Endothelial cell of umbilical vein (primary cell): ENCODE measurements at regions not wholly inside any gene's neighbourhood (a gene's known extent, or its start where the extent isn't known, plus 50 kb on each side); places are given as distances from the start of the nearest gene placed in this dataset.

Experiments
- CTCF ChIP-seq, 2 donors: IDR thresholded peaks; 1 replicate in 1 of 2; 2 replicates in 1 of 2; pipeline ENCODE4 v1.5.1; 2011; ENCODE audit warnings: low read length in 2 of 2, mild to moderate bottlenecking in 2 of 2, moderate library complexity in 2 of 2, control low read depth in 1 of 2, inconsistent platforms in 1 of 2, low read depth in 1 of 2; ENCODE audit not compliant: insufficient read depth in 1 of 2; ENCODE audit errors: extremely low read depth in 1 of 2
- EZH2 ChIP-seq: IDR thresholded peaks from 2 replicates; pipeline ENCODE4 v1.6.1; 2012; ENCODE audit warnings: borderline replicate concordance, low read depth, mild to moderate bottlenecking, moderate library complexity, low read length, inconsistent platforms; ENCODE audit not compliant: severe bottlenecking
- FOS ChIP-seq: IDR thresholded peaks from 2 replicates; pipeline ENCODE4 v1.6.1; 2011; ENCODE audit warnings: mild to moderate bottlenecking, low read length, moderate library complexity, borderline replicate concordance; ENCODE audit not compliant: insufficient read depth
- GATA2 ChIP-seq: IDR thresholded peaks from 2 replicates; pipeline ENCODE4 v1.7.0; 2011; ENCODE audit warnings: low read depth, mild to moderate bottlenecking, moderate library complexity, mixed read lengths, low read length; ENCODE audit not compliant: insufficient read length, insufficient read depth
- JUN ChIP-seq: IDR thresholded peaks from 2 replicates; pipeline ENCODE4 v1.6.1; 2011; ENCODE audit warnings: borderline replicate concordance, low read depth; ENCODE audit not compliant: insufficient read length, insufficient read depth
- POLR2A ChIP-seq: IDR thresholded peaks from 2 replicates; pipeline ENCODE4 v1.6.1; 2012; ENCODE audit warnings: low read depth, mild to moderate bottlenecking, control low read depth, low read length
- POLR2AphosphoS5 ChIP-seq: IDR thresholded peaks from 2 replicates; pipeline ENCODE4 v1.6.1; 2012; ENCODE audit warnings: low read depth, mild to moderate bottlenecking, control low read depth, low read length, moderate library complexity; ENCODE audit not compliant: insufficient read depth
- TF ChIP-seq, protein P1 (sequence below): IDR thresholded peaks from 2 replicates; pipeline ENCODE4 v1.6.1; 2011; ENCODE audit not compliant: insufficient read depth, insufficient read length

- no peak for TF ChIP-seq CTCF (IDR thresholded peaks at IDR 0.05; ENCODE audit: extremely low read depth in 1 of 2, insufficient read depth in 1 of 2, low read depth in 1 of 2, low read length in 2 of 2)
- no peak for TF ChIP-seq FOS
- no peak for TF ChIP-seq GATA2
- no peak for TF ChIP-seq POLR2A
- TF ChIP-seq POLR2AphosphoS5, result no peak
- no peak for TF ChIP-seq EZH2
- TF ChIP-seq, protein P1, sequence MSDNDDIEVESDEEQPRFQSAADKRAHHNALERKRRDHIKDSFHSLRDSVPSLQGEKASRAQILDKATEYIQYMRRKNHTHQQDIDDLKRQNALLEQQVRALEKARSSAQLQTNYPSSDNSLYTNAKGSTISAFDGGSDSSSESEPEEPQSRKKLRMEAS, result no peak
- TF ChIP-seq JUN, result no peak
These were observed 319.3 kb upstream of the SLCO3A1 start for GRCh38 chr15:91534235-91534634.
